ENCODE measurements at regions not wholly inside any gene's neighbourhood (a gene's known extent, or its start where the extent isn't known, plus 50 kb on each side); places are given as distances from the start of the nearest gene placed in this dataset.

- ATAC-seq, result no peak
- Histone ChIP-seq H3K9me2 (ENCODE audit: insufficient read depth) (no peaks in the 10 kb centered on the region), H3F3A (replicated peaks; ENCODE audit: low read depth) (no peaks in the 10 kb centered on the region), H3K27me3 (ENCODE audit: insufficient read depth) (no peaks in the 10 kb centered on the region), H4K20me1 (replicated peaks; ENCODE audit: insufficient read depth) (no peaks in the 10 kb centered on the region), H3K4me3 (no peak overlapping the region), H2AFZ (no peak overlapping the region), H3K36me3 (ENCODE audit: insufficient read depth) (no peaks in the 10 kb centered on the region), H3K4me1 (ENCODE audit: insufficient read depth) (no peaks in the 10 kb centered on the region), H3K4me2 (no peak overlapping the region), H3K27ac (ENCODE audit: low read depth) (no peak overlapping the region), H3K79me2 (replicated peaks; ENCODE audit: insufficient read depth) (no peaks in the 10 kb centered on the region)
- H3K36me3 Mint-ChIP-seq (ENCODE audit: low read depth), result no peaks in the 10 kb centered on the region; the same call in 2 of the 3 replicates
- H3K4me3 Mint-ChIP-seq, result no peak overlapping the region
- DNase-seq (ENCODE audit: low spot score), result no peak
- no peak overlapping the region for H3K27ac Mint-ChIP-seq
- H3K9me3 Mint-ChIP-seq, result no peaks in the 10 kb centered on the region
- no peaks in the 10 kb centered on the region for H3K4me1 Mint-ChIP-seq
- no peaks in the 10 kb centered on the region for H3K27me3 Mint-ChIP-seq (ENCODE audit: insufficient read depth, low read depth, poor library complexity)
- TF ChIP-seq EZH2phosphoT487 (IDR thresholded peaks at IDR 0.05; ENCODE audit: unreplicated experiment) (no peak), NANOG (IDR thresholded peaks at IDR 0.05; ENCODE audit: borderline replicate concordance) (no peak), ETS1 (IDR thresholded peaks at IDR 0.05) (no peak), JUNB (IDR thresholded peaks at IDR 0.05; ENCODE audit: unreplicated experiment) (no peak), POLR2AphosphoS5 (IDR thresholded peaks at IDR 0.05; ENCODE audit: low read depth) (no peak), EZH2 (IDR thresholded peaks at IDR 0.05; ENCODE audit: low read depth, unreplicated experiment) (no peak), CREB1 (CRISPR knock-in tag; IDR thresholded peaks at IDR 0.05; ENCODE audit: low read depth) (no peak), ZNF462 (CRISPR knock-in tag; IDR thresholded peaks at IDR 0.05) (no peak), STAT1 (IDR thresholded peaks at IDR 0.05; ENCODE audit: unreplicated experiment) (no peak), ZNF331 (CRISPR knock-in tag; IDR thresholded peaks at IDR 0.05; ENCODE audit: low read depth) (no peak), ZNF114 (CRISPR knock-in tag; IDR thresholded peaks at IDR 0.05) (no peak)
- TF ChIP-seq, protein P1, sequence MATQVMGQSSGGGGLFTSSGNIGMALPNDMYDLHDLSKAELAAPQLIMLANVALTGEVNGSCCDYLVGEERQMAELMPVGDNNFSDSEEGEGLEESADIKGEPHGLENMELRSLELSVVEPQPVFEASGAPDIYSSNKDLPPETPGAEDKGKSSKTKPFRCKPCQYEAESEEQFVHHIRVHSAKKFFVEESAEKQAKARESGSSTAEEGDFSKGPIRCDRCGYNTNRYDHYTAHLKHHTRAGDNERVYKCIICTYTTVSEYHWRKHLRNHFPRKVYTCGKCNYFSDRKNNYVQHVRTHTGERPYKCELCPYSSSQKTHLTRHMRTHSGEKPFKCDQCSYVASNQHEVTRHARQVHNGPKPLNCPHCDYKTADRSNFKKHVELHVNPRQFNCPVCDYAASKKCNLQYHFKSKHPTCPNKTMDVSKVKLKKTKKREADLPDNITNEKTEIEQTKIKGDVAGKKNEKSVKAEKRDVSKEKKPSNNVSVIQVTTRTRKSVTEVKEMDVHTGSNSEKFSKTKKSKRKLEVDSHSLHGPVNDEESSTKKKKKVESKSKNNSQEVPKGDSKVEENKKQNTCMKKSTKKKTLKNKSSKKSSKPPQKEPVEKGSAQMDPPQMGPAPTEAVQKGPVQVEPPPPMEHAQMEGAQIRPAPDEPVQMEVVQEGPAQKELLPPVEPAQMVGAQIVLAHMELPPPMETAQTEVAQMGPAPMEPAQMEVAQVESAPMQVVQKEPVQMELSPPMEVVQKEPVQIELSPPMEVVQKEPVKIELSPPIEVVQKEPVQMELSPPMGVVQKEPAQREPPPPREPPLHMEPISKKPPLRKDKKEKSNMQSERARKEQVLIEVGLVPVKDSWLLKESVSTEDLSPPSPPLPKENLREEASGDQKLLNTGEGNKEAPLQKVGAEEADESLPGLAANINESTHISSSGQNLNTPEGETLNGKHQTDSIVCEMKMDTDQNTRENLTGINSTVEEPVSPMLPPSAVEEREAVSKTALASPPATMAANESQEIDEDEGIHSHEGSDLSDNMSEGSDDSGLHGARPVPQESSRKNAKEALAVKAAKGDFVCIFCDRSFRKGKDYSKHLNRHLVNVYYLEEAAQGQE (IDR thresholded peaks at IDR 0.05; ENCODE audit: unreplicated experiment), result no peak
- TF ChIP-seq, protein P2, sequence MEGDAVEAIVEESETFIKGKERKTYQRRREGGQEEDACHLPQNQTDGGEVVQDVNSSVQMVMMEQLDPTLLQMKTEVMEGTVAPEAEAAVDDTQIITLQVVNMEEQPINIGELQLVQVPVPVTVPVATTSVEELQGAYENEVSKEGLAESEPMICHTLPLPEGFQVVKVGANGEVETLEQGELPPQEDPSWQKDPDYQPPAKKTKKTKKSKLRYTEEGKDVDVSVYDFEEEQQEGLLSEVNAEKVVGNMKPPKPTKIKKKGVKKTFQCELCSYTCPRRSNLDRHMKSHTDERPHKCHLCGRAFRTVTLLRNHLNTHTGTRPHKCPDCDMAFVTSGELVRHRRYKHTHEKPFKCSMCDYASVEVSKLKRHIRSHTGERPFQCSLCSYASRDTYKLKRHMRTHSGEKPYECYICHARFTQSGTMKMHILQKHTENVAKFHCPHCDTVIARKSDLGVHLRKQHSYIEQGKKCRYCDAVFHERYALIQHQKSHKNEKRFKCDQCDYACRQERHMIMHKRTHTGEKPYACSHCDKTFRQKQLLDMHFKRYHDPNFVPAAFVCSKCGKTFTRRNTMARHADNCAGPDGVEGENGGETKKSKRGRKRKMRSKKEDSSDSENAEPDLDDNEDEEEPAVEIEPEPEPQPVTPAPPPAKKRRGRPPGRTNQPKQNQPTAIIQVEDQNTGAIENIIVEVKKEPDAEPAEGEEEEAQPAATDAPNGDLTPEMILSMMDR (conservative IDR thresholded peaks at IDR 0.05; ENCODE audit: low read depth in 2 of 2), result no peak
These were observed 200.7 kb upstream of the KCTD7 start for GRCh38 chr7:66427956-66428355.
